GM23338 (cell line): ENCODE measurements at regions not wholly inside any gene's neighbourhood (a gene's known extent, or its start where the extent isn't known, plus 50 kb on each side); places are given as distances from the start of the nearest gene placed in this dataset.

ENCODE experiments used
- ATAC-seq: fragments of 200-7000 bp; cut with Tn5 transposase; 3 replicates; pipeline ENCODE4 v1.9.1; 2020
- DNase-seq: peaks from one replicate; pipeline ENCODE4 v3.0.0-alpha.2; 2015; ENCODE audit warnings: low spot score
- H2AFZ ChIP-seq: fragments of 200-600 bp; sonication (generic); 2 replicates; pipeline ENCODE4 v1.8.0; 2016; ENCODE audit warnings: antibody characterized with exemption, mild to moderate bottlenecking, moderate library complexity
- H3F3A ChIP-seq: fragments of 200-600 bp; sonication (generic); replicated peaks from 2 replicates; pipeline ENCODE4 v1.8.0; 2017; ENCODE audit warnings: antibody characterized with exemption, mixed run types, low read depth
- H3K27ac ChIP-seq: fragments of 200-600 bp; sonication (generic); 2 replicates; pipeline ENCODE4 v1.6.1; 2016; ENCODE audit warnings: low read depth
- H3K27me3 ChIP-seq: fragments of 200-600 bp; sonication (generic); 2 replicates; pipeline ENCODE4 v1.8.0; 2016; ENCODE audit warnings: mild to moderate bottlenecking, mixed run types, moderate library complexity; ENCODE audit not compliant: insufficient read depth
- H3K36me3 ChIP-seq: fragments of 200-600 bp; sonication (generic); 2 replicates; pipeline ENCODE4 v1.8.0; 2016; ENCODE audit warnings: mild to moderate bottlenecking; ENCODE audit not compliant: insufficient read depth
- H3K4me1 ChIP-seq: fragments of 200-600 bp; sonication (generic); 2 replicates; pipeline ENCODE4 v1.8.0; 2016; ENCODE audit warnings: mild to moderate bottlenecking, moderate library complexity; ENCODE audit not compliant: insufficient read depth
- H3K4me2 ChIP-seq: fragments of 200-600 bp; sonication (generic); 2 replicates; pipeline ENCODE4 v1.7.1; 2017; ENCODE audit warnings: mixed run types
- H3K4me3 ChIP-seq: fragments of 200-600 bp; sonication (generic); 2 replicates; pipeline ENCODE4 v1.6.1; 2016; ENCODE audit warnings: mixed run types
- H3K79me2 ChIP-seq: fragments of 200-600 bp; sonication (generic); replicated peaks from 2 replicates; pipeline ENCODE4 v1.8.0; 2017; ENCODE audit warnings: mild to moderate bottlenecking; ENCODE audit not compliant: insufficient read depth
- H3K9me2 ChIP-seq: fragments of 200-600 bp; sonication (generic); 2 replicates; pipeline ENCODE4 v1.8.0; 2017; ENCODE audit not compliant: insufficient read depth
- H4K20me1 ChIP-seq: fragments of 200-600 bp; sonication (generic); replicated peaks from 2 replicates; pipeline ENCODE4 v1.8.0; 2017; ENCODE audit warnings: mild to moderate bottlenecking; ENCODE audit not compliant: insufficient read depth
- H3K27ac Mint-ChIP-seq: 2 replicates; pipeline ENCODE4 v1.8.0; 2020; ENCODE audit warnings: inconsistent platforms, mild to moderate bottlenecking, moderate library complexity, mixed read lengths
- H3K27me3 Mint-ChIP-seq: 3 replicates; pipeline ENCODE4 v1.8.0; 2022; ENCODE audit warnings: low read depth, mild to moderate bottlenecking, moderate library complexity, mixed read lengths, inconsistent platforms; ENCODE audit not compliant: insufficient read depth, poor library complexity
- H3K36me3 Mint-ChIP-seq: 3 replicates; pipeline ENCODE4 v1.8.0; 2021; ENCODE audit warnings: low read depth, mild to moderate bottlenecking, inconsistent platforms, moderate library complexity, mixed read lengths
- H3K4me1 Mint-ChIP-seq: 3 replicates; pipeline ENCODE4 v1.8.0; 2020; ENCODE audit warnings: mild to moderate bottlenecking, inconsistent platforms, mixed read lengths
- H3K4me3 Mint-ChIP-seq: 3 replicates; pipeline ENCODE4 v1.8.0; 2021; ENCODE audit warnings: moderate library complexity, mild to moderate bottlenecking, inconsistent platforms, mixed read lengths
- H3K9me3 Mint-ChIP-seq: 3 replicates; pipeline ENCODE4 v1.8.0; 2020; ENCODE audit warnings: moderate library complexity, mild to moderate bottlenecking, inconsistent platforms, mixed read lengths
- CREB1 ChIP-seq: fragments of 250-450 bp; sonication (Bioruptor Pico); IDR thresholded peaks from 2 replicates; pipeline ENCODE4 v1.5.0; 2020; ENCODE audit warnings: low read depth, mild to moderate bottlenecking, moderate library complexity
- CTCF ChIP-seq, 2 experiments: fragments of 200-600 bp in 1 of 2; sonication (generic) in 1 of 2; conservative IDR thresholded peaks; 2 replicates each; pipeline versions ENCODE4 v1.5.1 to v1.6.1; 2016 to 2017; ENCODE audit warnings: antibody characterized with exemption in 2 of 2, low read depth in 2 of 2, mild to moderate bottlenecking in 2 of 2, moderate library complexity in 1 of 2
- ETS1 ChIP-seq: IDR thresholded peaks from 2 replicates; pipeline ENCODE4 v1.6.1; 2016; ENCODE audit warnings: antibody characterized with exemption
- EZH2 ChIP-seq: fragments of 200-600 bp; sonication (generic); IDR thresholded peaks from one replicate; pipeline ENCODE4 v1.8.0; 2017; ENCODE audit warnings: antibody characterized with exemption, mild to moderate bottlenecking, low read depth; ENCODE audit not compliant: unreplicated experiment
- EZH2phosphoT487 ChIP-seq: fragments of 200-600 bp; sonication (generic); IDR thresholded peaks from one replicate; pipeline ENCODE4 v1.8.1; 2018; ENCODE audit warnings: antibody characterized with exemption; ENCODE audit not compliant: unreplicated experiment
- JUNB ChIP-seq: IDR thresholded peaks from one replicate; pipeline ENCODE4 v1.6.1; 2016; ENCODE audit warnings: antibody characterized with exemption; ENCODE audit not compliant: unreplicated experiment
- NANOG ChIP-seq: IDR thresholded peaks from 2 replicates; pipeline ENCODE4 v1.6.1; 2016; ENCODE audit warnings: antibody characterized with exemption, borderline replicate concordance
- POLR2AphosphoS5 ChIP-seq: IDR thresholded peaks from 2 replicates; pipeline ENCODE4 v1.6.1; 2016; ENCODE audit warnings: antibody characterized with exemption, low read depth
- STAT1 ChIP-seq: IDR thresholded peaks from one replicate; pipeline ENCODE4 v1.6.1; 2016; ENCODE audit warnings: antibody characterized with exemption; ENCODE audit not compliant: unreplicated experiment
- ZNF114 ChIP-seq: fragments of 250-450 bp; sonication (Bioruptor Pico); IDR thresholded peaks from 2 replicates; pipeline ENCODE4 v1.5.0; 2020; ENCODE audit warnings: mild to moderate bottlenecking, moderate library complexity
- ZNF331 ChIP-seq: fragments of 250-450 bp; sonication (Bioruptor Pico); IDR thresholded peaks from 2 replicates; pipeline ENCODE4 v1.5.0; 2020; ENCODE audit warnings: low read depth, mild to moderate bottlenecking, moderate library complexity
- ZNF462 ChIP-seq: fragments of 250-450 bp; sonication (Bioruptor Pico); IDR thresholded peaks from 2 replicates; pipeline ENCODE4 v1.5.0; 2020; ENCODE audit warnings: mild to moderate bottlenecking, moderate library complexity
- TF ChIP-seq, protein P1 (sequence below): IDR thresholded peaks from one replicate; pipeline ENCODE4 v1.6.1; 2018; ENCODE audit warnings: antibody characterized with exemption; ENCODE audit not compliant: unreplicated experiment

- Histone ChIP-seq H3F3A (no peaks in the 10 kb centered on the region), H3K4me3 (no peak overlapping the region), H3K27ac (no peak overlapping the region), H2AFZ (no peak overlapping the region), H3K36me3 (no peaks in the 10 kb centered on the region), H3K4me1 (no peaks in the 10 kb centered on the region), H4K20me1 (no peaks in the 10 kb centered on the region), H3K4me2 (no peak overlapping the region), H3K79me2 (no peaks in the 10 kb centered on the region), H3K27me3 (no peaks in the 10 kb centered on the region), H3K9me2 (no peaks in the 10 kb centered on the region)
- no peak for ATAC-seq
- Mint-ChIP-seq H3K27me3 (no peaks in the 10 kb centered on the region), H3K27ac (no peak overlapping the region), H3K36me3 (no peaks in the 10 kb centered on the region), H3K4me3 (no peak overlapping the region), H3K4me1 (no peaks in the 10 kb centered on the region), H3K9me3 (no peaks in the 10 kb centered on the region)
- TF ChIP-seq JUNB (no peak), EZH2phosphoT487 (no peak), NANOG (no peak), ETS1 (no peak), STAT1 (no peak), ZNF462 (no peak), ZNF114 (CRISPR knock-in tag) (no peak), CREB1 (no peak), CTCF (conservative IDR thresholded peaks at IDR 0.05; ENCODE audit: low read depth in 2 of 2) (no peak), ZNF331 (CRISPR knock-in tag) (no peak), POLR2AphosphoS5 (no peak), EZH2 (no peak)
- TF ChIP-seq, protein P1, sequence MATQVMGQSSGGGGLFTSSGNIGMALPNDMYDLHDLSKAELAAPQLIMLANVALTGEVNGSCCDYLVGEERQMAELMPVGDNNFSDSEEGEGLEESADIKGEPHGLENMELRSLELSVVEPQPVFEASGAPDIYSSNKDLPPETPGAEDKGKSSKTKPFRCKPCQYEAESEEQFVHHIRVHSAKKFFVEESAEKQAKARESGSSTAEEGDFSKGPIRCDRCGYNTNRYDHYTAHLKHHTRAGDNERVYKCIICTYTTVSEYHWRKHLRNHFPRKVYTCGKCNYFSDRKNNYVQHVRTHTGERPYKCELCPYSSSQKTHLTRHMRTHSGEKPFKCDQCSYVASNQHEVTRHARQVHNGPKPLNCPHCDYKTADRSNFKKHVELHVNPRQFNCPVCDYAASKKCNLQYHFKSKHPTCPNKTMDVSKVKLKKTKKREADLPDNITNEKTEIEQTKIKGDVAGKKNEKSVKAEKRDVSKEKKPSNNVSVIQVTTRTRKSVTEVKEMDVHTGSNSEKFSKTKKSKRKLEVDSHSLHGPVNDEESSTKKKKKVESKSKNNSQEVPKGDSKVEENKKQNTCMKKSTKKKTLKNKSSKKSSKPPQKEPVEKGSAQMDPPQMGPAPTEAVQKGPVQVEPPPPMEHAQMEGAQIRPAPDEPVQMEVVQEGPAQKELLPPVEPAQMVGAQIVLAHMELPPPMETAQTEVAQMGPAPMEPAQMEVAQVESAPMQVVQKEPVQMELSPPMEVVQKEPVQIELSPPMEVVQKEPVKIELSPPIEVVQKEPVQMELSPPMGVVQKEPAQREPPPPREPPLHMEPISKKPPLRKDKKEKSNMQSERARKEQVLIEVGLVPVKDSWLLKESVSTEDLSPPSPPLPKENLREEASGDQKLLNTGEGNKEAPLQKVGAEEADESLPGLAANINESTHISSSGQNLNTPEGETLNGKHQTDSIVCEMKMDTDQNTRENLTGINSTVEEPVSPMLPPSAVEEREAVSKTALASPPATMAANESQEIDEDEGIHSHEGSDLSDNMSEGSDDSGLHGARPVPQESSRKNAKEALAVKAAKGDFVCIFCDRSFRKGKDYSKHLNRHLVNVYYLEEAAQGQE = no peak
- DNase-seq = no peak
Observed at GRCh38 chr1:195529881-195530280, 1078.4 kb downstream of the KCNT2 start.
